OCI-LY7 (cell line): ENCODE measurements at regions not wholly inside any gene's neighbourhood (a gene's known extent, or its start where the extent isn't known, plus 50 kb on each side); places are given as distances from the start of the nearest gene placed in this dataset.

ENCODE experiments used
- BruUV-seq: library from RNA; stranded (reverse); fragments of 400-500 nt; replicated peaks from 2 replicates; lab custom pipeline; 2021; lab: Mats Ljungman, UMichigan
- CTCF ChIA-PET: fragments of 300-600 bp; sonication (Branson Sonifier 250); formaldehyde crosslinking; loops from one replicate; lab custom pipeline; 2022; ENCODE audit warnings: antibody characterized with exemption; ENCODE audit not compliant: unreplicated experiment; lab: Charles Lee
- POLR2A ChIA-PET: fragments of 300-600 bp; sonication (Branson Sonifier 250); formaldehyde crosslinking; loops from one replicate; lab custom pipeline; 2022; ENCODE audit warnings: antibody characterized with exemption; lab: Charles Lee
- DNase-seq: peaks from one replicate; pipeline ENCODE4 v3.0.0-alpha.2; 2015; ENCODE audit warnings: low spot score
- H2AFZ ChIP-seq: fragments of 200-600 bp; sonication (generic), shearing (Covaris generic); 2 replicates; pipeline ENCODE4 v1.6.1; 2014; ENCODE audit warnings: mild to moderate bottlenecking, antibody characterized with exemption, low read length, moderate library complexity
- H3K27ac ChIP-seq: fragments of 200-600 bp; sonication (generic); 2 replicates; pipeline ENCODE4 v1.5.1; 2014; ENCODE audit warnings: mixed run types, low read depth, mild to moderate bottlenecking, moderate library complexity, low read length, inconsistent platforms; ENCODE audit not compliant: poor library complexity, severe bottlenecking
- H3K36me3 ChIP-seq: fragments of 200-600 bp; sonication (generic); 2 replicates; pipeline ENCODE4 v1.6.1; 2014; ENCODE audit warnings: mild to moderate bottlenecking, antibody characterized with exemption, low read length, moderate library complexity, mixed read lengths; ENCODE audit not compliant: insufficient read depth
- H3K4me1 ChIP-seq: fragments of 200-600 bp; sonication (generic); 2 replicates; pipeline ENCODE4 v1.5.1; 2014; ENCODE audit warnings: mild to moderate bottlenecking, low read length; ENCODE audit not compliant: insufficient read depth, poor library complexity, severe bottlenecking
- H3K4me2 ChIP-seq: fragments of 200-600 bp; sonication (generic); 2 replicates; pipeline ENCODE4 v1.6.1; 2014; ENCODE audit warnings: mild to moderate bottlenecking, low read length
- H3K4me3 ChIP-seq: fragments of 200-600 bp; sonication (generic); 2 replicates; pipeline ENCODE4 v1.5.1; 2014; ENCODE audit warnings: mild to moderate bottlenecking, low read depth, low read length; ENCODE audit not compliant: poor library complexity, severe bottlenecking
- H3K79me2 ChIP-seq: fragments of 200-600 bp; sonication (generic); 2 replicates; pipeline ENCODE4 v1.6.1; 2016; ENCODE audit warnings: low read depth, mild to moderate bottlenecking, low read length, moderate library complexity, mixed read lengths; ENCODE audit not compliant: insufficient read depth
- H3K9me2 ChIP-seq: fragments of 200-600 bp; sonication (generic); 2 replicates; pipeline ENCODE4 v1.6.1; 2016; ENCODE audit warnings: mild to moderate bottlenecking, low read length, mixed read lengths; ENCODE audit not compliant: insufficient read depth
- H3K9me3 ChIP-seq: fragments of 200-600 bp; sonication (generic); 2 replicates; pipeline ENCODE4 v1.6.1; 2014; ENCODE audit warnings: mild to moderate bottlenecking, mixed run types, low read length, mixed read lengths
- H4K20me1 ChIP-seq: fragments of 200-600 bp; sonication (generic); 2 replicates; pipeline ENCODE4 v1.6.1; 2014; ENCODE audit warnings: mild to moderate bottlenecking, antibody characterized with exemption, low read length, moderate library complexity, mixed read lengths; ENCODE audit not compliant: insufficient read depth
- EZH2phosphoT487 ChIP-seq: fragments of 200-600 bp; sonication (generic); IDR thresholded peaks from 2 replicates; pipeline ENCODE4 v1.6.1; 2018; ENCODE audit warnings: low read depth, borderline replicate concordance, mild to moderate bottlenecking, mixed run types, antibody characterized with exemption, low read length, moderate library complexity, mixed read lengths
- intact Hi-C: fragments of 100-400 bp; cut with micrococcal nuclease; formaldehyde crosslinking; loops from one replicate; pipeline ENCODE4 v1.10.0; 2022; ENCODE audit not compliant: unreplicated experiment
- TF ChIP-seq, protein P1 (sequence below): fragments of 200-600 bp; sonication (generic); conservative IDR thresholded peaks from 2 replicates; pipeline ENCODE4 v1.5.1; 2014; ENCODE audit warnings: mild to moderate bottlenecking, antibody characterized with exemption, low read length, moderate library complexity, mixed read lengths

DNA sequence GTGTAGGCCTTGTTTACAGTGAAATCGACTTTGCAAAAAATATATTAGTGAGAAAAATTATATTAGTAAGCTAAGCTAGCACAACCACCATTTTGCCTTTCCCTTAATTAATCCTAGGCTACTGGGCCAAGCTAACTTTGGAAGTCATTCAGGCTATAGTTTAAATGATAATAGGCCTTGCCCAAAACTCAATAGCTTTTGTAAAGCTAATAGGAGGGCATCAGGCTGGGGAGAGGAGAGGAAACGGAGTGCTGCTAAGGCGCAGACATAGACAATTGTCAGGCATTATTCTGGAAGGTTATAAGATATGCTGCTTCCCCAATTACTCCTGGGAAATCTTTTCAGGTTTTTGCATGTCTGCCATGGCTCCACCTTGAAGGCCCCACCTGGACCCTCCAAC, 1286.0 kb downstream of the NSUN3 start:
- no TSS peak for BruUV-seq
- H3K9me3 ChIP-seq = no peaks in the 10 kb centered on the region
- POLR2A ChIA-PET = interaction anchor here (0.6 kb wide), 1 partner anchor 1081 kb away, joined by 3 read pairs; no protein-coding TSS in a partner anchor
- intact Hi-C loops = no loop called here
- no peak overlapping the region for H2AFZ ChIP-seq
- CTCF ChIA-PET = no interaction called here
- no peak for DNase-seq
- H3K79me2 ChIP-seq = no peaks in the 10 kb centered on the region
- no peaks in the 10 kb centered on the region for H3K36me3 ChIP-seq
- no peak overlapping the region for H3K4me3 ChIP-seq
- H3K4me2 ChIP-seq = no peak overlapping the region
- no peaks in the 10 kb centered on the region for H4K20me1 ChIP-seq
- TF ChIP-seq, protein P1, sequence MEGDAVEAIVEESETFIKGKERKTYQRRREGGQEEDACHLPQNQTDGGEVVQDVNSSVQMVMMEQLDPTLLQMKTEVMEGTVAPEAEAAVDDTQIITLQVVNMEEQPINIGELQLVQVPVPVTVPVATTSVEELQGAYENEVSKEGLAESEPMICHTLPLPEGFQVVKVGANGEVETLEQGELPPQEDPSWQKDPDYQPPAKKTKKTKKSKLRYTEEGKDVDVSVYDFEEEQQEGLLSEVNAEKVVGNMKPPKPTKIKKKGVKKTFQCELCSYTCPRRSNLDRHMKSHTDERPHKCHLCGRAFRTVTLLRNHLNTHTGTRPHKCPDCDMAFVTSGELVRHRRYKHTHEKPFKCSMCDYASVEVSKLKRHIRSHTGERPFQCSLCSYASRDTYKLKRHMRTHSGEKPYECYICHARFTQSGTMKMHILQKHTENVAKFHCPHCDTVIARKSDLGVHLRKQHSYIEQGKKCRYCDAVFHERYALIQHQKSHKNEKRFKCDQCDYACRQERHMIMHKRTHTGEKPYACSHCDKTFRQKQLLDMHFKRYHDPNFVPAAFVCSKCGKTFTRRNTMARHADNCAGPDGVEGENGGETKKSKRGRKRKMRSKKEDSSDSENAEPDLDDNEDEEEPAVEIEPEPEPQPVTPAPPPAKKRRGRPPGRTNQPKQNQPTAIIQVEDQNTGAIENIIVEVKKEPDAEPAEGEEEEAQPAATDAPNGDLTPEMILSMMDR = no peak
- TF ChIP-seq EZH2phosphoT487 = no peak
- no peak overlapping the region for H3K27ac ChIP-seq
- H3K9me2 ChIP-seq = no peaks in the 10 kb centered on the region
- no peaks in the 10 kb centered on the region for H3K4me1 ChIP-seq

DNA sequence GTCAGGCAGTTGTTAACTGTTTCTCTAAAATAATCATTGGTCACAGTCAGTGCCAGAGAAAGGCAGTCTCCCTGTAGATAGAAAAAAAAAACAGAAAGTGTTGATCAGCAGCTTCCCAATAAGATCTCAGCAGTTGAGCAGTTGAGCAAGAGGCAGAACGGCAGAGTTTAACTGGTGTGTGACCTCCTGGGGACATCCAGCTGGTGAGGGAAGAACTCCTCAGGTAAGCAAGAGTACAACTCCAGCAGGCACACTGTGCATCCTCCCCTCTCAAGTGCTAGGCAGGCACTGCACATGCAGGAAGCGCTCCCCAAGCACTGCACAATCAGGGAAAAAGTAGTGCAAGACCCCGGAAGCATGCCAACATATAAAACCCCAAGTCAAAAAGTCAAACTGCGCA, 1287.2 kb downstream of the NSUN3 start:
- BruUV-seq = no TSS peak
- Histone ChIP-seq H4K20me1 (no peaks in the 10 kb centered on the region), H3K9me2 (no peaks in the 10 kb centered on the region), H3K27ac (no peak overlapping the region), H2AFZ (no peak overlapping the region), H3K4me1 (no peaks in the 10 kb centered on the region), H3K4me2 (no peak overlapping the region), H3K4me3 (no peak overlapping the region), H3K79me2 (no peaks in the 10 kb centered on the region), H3K9me3 (no peaks in the 10 kb centered on the region), H3K36me3 (no peaks in the 10 kb centered on the region)
- TF ChIP-seq EZH2phosphoT487 = no peak
- TF ChIP-seq, protein P1 = no peak
- POLR2A ChIA-PET = no interaction called here
- intact Hi-C loops = no loop called here
- CTCF ChIA-PET = no interaction called here
- no peak for DNase-seq

DNA sequence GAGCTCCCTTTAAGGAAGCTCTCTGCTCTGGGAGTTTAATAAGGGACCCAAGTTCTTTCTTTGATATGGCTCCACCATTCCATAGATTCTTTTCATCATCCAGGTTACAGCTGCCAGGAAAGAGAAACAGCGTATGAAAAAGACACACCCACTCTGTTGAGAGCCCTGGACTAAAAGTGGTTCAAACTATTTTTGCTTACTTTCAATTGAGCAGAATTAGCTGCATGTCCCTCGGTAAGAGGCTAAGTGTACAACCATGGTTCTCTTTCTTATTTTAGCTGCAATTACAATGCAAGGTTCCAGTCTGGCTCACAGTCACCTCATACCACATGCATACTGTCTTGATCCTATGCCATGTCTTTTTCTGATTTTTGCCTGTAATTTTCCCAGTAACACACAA, 1288.3 kb downstream of the NSUN3 start:
- Histone ChIP-seq H3K27ac (no peak overlapping the region), H3K36me3 (no peaks in the 10 kb centered on the region), H3K9me3 (no peaks in the 10 kb centered on the region), H3K79me2 (no peaks in the 10 kb centered on the region), H2AFZ (no peak overlapping the region), H3K9me2 (no peaks in the 10 kb centered on the region), H4K20me1 (no peaks in the 10 kb centered on the region), H3K4me3 (no peak overlapping the region), H3K4me2 (no peak overlapping the region), H3K4me1 (no peaks in the 10 kb centered on the region)
- CTCF ChIA-PET = no interaction called here
- POLR2A ChIA-PET = no interaction called here
- BruUV-seq = no TSS peak
- intact Hi-C loops = no loop called here
- no peak for DNase-seq
- TF ChIP-seq, protein P1 = no peak
- TF ChIP-seq EZH2phosphoT487 = no peak
